ENCODE measurements at regions not wholly inside any gene's neighbourhood (a gene's known extent, or its start where the extent isn't known, plus 50 kb on each side); places are given as distances from the start of the nearest gene placed in this dataset.

DNA sequence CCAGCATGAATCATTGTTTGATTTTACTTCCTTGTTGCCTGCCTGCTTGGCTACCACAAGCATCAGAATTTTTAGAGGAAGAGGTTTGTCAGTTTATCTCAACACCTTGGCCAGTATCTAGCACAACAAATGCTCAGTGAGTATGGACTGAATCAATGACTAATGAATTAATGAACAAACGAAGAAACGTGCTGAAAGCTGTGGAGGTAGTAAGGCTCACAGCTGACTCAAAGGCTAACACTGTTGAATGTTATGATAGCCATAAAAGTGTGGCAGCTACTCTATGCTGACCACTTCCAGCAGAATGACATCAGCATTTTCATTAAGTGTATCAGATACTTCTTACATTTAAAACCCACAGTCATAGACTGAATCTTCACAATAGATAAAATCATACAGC lies 543.4 kb downstream of the IRS1 start:
- DNase-seq, result no peak

DNA sequence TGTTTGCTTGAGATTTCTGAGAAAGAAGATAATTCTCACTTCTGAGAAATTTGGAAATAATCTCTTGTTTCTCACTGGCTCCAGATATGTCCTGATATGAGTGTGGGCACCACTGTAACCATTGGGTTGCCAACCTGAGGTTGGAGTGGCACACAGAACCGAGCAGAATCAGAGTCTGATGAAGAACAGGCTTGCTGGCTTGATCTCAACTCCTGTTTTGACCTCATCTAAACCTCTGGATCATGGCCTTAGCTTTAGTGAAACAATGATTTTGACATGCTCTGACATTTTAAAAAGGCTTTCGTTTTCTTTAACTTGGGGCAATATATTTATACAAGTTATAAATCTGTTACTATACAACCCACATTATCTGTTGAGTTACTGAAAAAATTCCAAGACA lies 548.0 kb downstream of the IRS1 start:
- DNase-seq, result no peak

DNA sequence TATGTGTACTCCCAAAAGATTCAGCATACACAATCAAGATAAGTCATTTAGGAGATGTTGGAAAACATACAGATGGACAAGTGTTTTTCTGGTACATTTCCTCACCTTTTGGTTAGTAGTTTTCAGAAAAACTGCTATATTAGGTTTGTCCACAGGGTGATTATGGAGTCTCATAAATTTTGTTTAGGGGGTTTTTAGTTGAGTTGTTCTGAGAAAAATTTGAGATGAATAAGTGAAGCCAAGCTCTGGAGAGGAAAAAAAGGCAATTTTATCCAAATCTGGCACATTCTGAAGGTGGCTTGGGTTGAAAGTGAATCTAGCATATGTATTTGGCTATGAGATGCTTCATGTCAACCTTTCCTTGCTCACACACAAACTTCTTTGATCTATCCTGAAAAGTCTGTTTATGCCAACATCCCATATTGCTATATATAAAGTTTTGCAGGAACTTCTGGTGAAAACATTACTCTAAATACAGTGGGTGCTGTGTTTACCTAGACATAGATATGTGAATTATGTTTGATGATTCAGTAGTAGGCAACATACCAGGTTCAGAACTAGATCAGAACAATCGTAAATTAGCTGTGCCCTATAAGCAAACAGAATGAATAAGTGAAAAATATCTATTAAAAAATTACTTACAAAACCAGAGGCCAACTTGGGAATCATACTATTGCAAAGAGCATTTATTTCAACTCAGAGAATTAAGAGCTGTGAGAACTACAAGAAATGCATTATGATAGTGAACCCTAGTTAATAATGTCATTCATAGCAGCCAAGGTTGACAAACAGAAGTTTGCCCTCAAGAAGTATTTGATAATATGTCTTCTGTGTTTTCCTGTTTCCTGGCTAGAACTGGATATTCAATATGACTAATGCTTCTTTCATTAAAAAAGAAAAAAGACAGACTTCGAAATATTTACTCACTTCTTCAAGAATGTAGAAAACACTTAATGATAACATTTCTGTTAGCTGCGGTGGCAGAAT lies 552.0 kb downstream of the IRS1 start:
- no peak for DNase-seq

DNA sequence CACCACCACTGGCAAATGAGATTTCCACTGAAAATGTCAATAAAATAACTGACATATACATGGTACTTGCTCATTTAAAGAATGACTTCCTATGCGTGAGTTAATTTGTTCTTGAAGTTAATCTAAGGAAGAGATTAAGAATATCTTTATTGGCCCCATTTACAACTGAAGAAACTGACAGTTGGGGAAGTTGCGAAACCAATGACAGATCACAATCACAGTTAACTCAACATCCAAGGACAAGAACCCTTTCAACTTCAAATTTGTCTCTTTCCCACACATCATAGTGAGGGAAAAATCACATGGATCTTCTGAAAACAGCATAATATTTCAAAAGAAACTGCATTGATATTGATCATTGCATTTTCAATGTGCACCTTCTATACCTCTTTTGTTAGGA lies 565.4 kb downstream of the IRS1 start:
- no peak for DNase-seq

DNA sequence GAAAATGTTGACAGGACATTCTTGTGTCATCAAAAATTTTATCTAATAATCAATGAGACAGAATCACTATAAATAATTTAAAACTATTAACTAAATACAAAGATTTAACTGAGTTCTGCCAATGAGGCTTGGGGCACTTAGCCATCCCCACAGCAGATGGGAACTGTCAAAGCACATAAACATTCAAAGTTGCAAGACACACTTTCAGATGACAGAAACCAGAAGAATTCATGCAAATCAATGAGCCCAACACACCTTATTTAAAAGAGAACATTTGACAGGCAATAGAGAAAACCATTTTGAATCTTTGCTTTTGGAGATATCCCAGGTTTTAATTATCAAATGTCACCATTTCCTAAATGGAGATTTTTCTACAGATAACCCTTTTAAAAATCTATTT lies 566.2 kb downstream of the IRS1 start:
- DNase-seq, result no peak

DNA sequence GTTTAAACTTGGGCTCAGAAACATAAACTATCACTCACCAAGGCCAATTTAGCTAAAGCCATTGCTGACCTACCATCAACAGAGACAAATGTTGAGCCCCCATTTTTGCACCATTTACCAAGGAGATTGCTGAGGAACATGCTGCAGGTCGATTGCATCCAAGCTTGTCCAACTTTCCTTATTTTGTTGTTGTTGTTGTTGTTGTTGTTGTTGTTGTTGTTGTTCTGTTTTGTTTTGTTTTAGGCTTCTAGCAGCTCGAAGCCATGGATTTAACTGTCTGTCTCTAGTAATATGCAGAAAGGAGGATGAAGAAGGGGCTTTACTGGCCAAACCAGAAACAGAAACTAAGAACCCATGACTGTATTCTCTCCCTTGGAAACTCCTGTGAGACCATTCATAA lies 571.5 kb downstream of the IRS1 start:
- DNase-seq, result no peak

DNA sequence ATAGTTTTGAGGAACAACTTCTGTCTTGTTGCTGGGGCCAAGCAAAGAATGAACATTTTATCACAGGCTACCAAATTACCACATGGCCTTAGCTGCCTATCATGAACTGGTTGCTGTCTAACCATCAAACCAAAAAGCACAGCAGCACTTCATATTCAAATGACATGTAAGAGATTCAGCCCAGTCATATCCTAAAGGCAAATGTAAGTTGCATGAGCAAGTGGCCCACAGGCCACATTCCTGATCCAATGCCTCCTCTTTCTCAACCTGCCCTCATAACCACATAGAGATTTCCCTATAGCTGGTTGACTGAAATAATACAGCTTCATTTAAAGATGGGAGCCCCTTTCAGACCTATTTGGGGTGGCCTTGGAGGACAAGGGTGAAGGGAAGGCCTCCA lies 572.3 kb downstream of the IRS1 start:
- DNase-seq, result no peak

DNA sequence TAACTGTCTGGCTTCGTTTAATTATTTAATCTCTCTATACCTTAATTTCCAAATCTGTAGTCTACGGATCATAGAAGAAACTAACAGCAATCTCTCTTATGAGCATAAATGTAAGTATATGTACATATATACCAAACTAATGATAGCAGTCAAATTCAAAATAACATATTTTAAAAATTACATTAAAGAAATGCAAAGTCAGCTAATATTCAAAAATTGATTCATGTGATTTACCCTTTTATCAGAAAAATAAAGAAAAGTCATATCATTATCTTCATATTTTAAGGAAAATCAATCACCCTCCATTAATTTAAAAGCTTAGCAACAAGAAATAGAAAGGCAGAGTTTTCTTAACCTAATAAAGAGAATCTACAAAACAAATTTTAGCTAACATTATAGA lies 575.9 kb downstream of the IRS1 start:
- no peak for DNase-seq

DNA sequence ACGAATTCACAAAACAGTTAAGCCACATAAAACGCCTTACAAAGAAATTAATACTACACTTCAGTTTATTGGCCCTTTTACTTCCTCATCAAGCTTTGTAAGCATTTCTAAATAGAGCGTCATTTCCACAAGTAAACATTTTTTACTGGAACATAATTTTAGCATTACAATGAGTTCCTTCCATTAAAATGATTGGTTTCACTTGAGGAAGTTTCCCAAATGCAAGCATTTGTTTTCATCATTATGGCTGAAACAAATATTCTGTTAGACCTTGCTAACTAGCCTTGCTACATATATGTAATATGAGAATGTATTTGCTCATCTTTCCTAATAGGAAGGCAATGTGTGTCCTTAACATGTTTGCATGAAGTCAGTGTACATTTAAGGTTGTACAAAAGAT lies 579.1 kb downstream of the IRS1 start:
- DNase-seq, result no peak

DNA sequence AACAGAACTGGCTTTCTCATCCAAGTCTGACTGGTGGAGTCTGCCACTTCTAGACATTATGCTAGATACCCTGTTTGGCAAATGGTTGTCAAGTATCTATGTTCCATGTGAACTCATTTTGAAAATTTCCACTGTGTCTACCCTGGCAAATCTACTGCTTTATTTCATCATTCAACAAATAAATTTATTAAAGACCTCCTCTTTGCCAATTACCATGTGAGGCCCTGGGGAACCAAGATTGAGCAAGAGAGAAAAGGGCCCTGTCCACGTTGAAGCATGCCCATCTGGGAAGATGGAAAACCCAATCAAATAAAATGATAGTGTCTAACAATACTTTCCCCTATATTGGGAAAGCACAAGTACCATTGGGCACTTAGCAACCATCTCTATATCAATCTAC lies 582.4 kb downstream of the IRS1 start:
- no peak for DNase-seq

DNA sequence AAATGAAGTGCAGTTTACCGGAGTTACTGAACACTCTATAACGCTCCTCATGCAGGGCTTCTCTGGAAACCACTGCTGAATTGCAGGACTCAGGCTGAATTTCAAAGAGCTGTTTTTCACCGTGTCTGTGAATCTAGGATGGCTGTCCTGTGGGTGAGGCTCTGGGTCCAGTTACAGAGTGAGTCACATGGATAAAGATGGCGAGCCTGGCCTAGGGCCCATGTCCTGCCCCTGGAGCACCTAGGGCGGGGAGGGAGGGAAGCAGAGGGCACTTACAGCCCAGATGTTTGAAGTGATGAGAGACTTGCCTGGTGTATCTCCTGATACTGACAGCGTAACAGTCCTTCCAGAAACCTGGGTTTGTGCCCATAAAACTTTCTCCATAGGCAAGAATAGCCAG lies 583.0 kb downstream of the IRS1 start:
- DNase-seq, result no peak

DNA sequence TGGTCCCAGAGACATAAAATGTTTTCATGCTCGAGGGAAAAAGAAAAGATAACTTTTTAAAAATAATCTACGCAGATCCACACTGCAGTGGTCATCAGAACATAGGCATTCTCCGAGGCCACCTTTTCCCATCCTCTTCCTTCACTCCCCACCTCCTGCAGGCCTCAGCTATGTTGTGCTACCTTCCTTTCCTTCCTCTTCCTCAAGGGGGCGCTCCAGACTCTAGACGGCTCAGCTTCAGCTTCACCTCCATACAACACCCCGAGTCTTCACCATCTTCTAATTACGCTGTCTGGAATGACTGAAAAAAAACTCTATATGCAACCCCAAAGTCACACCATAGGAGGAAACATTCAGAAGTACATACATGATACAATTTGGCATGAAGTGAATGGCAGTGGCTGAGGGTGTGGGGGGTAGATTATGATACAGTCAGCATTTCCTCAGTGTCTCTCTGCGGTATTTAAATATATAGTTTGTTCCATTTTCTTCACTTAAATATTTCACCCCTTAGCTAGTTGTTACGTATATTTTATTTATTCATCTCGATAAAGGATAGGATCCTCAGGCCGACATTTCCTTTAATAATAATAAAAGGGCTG lies 583.6 kb downstream of the IRS1 start:
- DNase-seq, result no peak

DNA sequence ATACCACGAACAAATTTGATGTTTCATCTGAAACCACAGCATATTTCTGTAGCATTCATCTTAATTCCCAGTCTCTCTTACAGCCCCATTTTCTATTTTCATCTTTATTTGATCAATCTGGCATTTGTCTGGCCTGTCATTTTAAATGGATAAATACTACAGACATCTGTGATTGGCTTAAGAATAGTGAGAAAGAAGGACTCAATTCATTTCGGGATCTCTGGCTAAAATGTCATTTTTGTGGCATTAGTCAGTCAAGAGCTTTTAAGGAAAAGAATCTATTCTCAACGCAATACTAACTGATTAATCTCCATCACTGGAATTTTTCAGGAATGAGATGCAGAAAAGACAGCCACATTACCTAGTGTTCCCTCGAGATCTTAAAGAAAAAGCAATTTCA lies 585.9 kb downstream of the IRS1 start:
- no peak for DNase-seq

DNA sequence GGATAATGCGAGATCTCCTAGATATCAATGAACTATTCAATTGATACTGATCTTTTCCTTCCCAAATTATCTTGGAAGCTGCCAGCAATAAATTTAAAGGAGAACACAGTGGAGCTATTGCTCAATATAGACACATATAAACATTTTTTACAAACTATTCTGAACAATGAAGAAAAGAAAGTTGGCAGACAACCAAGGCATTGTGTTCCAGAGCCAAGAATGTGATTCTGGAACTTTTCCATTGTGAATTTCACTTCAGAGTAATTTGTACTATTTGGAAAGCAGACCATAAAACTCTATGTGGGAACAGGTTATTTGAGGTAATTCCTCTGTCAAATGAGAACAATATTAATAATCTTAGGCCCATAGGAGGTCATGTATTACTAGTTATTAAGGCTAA lies 588.2 kb downstream of the IRS1 start:
- no peak for DNase-seq

DNA sequence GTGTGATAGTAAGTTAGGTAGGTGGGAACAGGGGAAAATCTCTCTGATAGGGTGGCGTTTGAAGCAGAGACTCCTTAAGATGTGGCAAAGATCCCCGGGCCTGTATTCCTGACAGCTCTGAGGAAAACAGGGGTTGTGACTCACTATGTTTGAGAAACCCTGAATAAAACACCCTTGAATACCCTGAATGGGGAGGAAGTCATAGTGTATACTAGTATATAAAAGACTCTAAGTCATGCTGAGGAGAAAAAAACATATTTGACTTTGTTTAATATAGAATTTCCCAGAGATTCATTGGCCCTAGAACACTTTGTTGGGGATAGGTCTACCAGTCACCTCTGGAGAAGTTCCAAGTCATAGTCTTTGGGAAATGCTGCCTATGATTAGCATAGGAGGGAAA lies 590.9 kb downstream of the IRS1 start:
- no peak for DNase-seq

DNA sequence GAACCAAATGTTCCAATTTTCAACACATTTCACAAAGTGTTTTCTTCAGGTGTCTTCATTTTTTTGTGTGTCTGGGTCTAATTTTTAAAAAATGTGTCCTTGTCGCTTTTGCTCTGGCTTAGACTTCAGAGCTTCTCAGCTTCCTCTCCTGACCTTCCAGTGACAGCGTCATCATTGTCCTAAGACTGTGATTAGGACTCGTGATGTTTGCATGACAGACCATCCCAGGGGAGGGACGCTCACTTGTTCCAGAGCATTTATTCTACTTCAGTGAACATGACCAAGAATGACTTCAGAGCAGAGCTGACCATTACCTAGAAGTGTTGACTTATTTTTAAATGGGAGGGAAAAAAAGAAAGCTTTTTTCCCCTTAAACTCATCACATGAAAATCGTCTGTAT lies 591.9 kb downstream of the IRS1 start:
- DNase-seq, result no peak

DNA sequence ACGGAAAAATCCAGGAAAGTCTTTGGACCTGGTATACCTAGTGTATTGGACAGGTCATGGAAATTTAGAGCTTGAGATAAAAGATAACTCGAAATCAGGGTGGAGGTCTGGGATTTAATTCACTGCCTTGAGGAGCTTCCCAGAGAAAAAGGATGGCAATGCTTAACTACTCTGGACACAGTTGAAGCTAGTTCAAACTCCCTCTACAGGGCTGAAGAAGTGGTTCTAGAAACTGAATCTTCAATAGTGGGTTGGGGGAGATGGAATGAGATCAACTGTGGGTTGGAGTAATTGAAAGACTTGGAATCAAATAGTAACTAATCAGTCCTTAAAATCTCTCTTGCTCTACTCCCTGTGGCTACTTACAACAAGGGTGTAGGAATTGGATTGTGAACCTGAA lies 600.1 kb downstream of the IRS1 start:
- DNase-seq, result no peak

DNA sequence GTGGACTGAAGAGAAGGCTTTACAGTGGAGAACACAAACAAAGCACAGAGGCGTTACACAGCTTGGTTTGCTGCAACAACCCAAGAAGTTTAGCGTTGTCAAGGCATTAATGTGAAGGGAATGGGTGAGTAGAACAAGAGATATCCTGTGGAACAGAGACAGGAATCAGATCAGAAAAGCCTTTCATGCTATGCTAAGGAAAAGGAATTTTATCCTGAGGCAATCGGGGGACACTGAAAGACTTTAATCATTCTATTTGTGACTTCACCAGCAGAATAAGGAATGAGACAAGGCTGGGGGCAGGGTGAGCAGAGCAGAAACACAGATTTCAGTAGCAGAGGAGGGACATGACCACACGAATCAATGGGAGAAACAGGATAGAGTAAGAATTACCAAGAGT lies 600.7 kb downstream of the IRS1 start:
- DNase-seq, result no peak

DNA sequence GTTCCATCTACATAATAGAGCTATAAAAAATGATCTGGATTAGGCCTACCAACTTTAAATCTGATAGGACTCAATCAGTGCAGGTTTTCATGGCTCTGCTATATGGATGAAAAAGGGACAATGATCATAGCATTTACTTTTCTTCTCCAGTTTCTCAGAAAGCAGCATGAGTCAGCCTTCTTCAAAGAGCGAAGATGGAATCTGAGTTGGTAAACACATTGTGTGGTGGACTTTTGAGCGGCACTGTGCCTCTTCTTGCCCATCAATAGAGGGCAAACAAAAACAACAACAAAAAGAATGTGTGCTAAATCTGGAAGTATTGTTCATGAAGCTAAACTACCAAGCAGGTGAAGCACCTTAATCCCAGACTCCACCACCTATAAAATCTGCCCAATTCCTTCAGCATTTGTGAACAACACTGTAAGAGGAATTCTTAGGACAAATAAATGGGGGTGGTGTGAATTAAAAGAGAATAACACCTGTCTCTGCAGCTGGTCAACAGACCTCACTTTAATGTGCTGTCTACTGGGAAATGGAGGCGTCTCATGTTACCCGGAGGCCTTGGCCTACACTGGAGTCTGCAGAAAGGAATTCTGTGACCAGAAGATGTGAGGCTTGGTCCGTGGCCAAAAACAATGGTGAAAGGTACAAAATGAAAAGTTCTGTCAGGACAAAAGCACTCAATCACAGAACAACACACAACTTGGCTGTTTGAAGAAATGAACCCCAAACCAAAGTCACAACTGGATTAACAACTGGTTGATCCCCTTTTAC lies 609.0 kb downstream of the IRS1 start:
- no peak for DNase-seq

DNA sequence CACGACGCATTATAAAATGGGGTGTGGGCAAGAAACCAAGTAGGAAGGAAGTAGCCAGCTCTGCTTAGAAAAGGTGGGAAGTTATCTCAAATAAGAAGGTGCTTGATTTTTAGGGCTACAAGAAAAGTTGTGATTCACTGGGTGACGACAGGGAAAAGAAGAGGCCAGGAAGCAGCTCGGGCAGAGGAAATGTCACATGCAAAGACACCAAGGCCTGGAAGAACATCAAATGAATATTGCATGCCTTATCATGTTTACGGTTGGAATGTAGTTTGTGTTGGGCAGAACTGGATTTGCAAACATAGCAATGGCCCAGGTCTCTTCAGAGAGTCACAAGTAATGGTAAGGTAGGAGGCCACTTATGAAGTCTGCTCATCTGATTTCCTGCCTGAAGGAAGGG lies 610.6 kb downstream of the IRS1 start:
- DNase-seq, result no peak

DNA sequence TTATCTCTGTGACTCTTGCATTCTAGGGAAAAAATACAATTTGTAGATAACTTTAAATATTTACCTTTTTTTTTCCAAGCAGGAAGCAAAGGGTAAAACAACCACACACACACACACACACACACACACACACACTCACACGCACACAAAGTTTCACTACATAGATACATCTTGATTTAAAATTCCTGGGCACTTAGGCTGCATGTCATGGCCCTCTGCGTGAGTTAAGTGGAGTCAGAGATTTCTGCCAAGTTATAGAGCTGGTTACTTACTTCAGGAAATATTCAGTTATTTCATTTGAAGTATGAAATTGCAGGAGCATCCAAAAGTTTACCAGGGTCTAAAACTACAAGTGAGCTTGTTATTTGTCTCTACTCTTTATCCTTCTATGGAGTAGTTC lies 612.0 kb downstream of the IRS1 start:
- DNase-seq, result no peak

DNA sequence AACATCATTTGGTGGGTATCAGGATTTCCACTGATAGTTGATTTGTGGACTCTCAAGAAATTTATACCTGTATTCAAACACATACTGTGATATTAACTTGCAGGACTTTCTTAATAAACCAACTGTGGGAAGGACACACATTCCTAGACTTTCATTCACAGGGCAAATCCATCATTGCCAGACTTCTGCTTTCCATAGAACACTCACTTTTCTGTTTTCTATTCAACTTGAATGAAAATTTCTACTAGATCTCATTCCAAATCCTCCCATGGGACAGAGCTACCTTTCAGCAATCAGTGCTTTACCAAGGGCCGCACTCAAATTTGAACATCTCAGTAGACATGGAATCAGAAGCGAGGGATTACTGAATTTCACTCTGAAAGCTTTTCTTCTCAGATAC lies 612.5 kb downstream of the IRS1 start:
- no peak for DNase-seq

DNA sequence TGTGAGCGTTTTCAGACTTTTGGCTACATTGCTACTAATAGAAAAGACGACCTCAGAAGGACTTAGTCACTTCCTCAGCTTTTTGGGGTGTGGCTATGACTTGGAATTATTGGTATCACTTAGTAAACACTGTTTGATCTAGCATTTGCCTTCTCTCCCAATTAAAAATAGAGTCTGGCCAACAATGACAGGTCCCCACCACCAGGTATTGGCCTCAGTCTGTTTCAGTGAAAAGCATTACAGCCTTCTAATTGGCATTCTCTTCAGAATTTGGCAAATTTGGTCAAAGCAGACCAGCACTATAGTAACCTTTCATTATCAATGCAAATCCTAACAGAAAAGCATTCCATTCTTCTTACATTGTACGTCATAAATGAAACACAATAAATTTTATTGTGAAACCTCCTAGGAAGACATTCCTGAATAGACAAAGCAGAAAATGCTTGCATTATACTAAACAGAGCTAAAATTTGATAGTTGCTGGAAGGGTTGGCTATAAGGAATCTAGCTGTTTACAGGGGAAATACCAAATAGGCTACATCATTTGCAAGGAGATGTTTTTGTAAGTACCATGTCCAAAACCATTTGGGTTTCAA lies 613.9 kb downstream of the IRS1 start:
- no peak for DNase-seq
